Esophagus muscularis mucosa (tissue), 4 donors: ENCODE measurements at regions not wholly inside any gene's neighbourhood (a gene's known extent, or its start where the extent isn't known, plus 50 kb on each side); places are given as distances from the start of the nearest gene placed in this dataset.

Experiments used
- CTCF ChIP-seq, 3 experiments: fragments of 200-600 bp in 2 of 3; fragments of 450-650 bp in 1 of 3; sonication (generic) in 2 of 3; IDR thresholded peaks; one replicate each; pipeline ENCODE4 v1.5.1; 2017 to 2019; ENCODE audit warnings: antibody characterized with exemption in 3 of 3, mild to moderate bottlenecking in 2 of 3, moderate library complexity in 1 of 3
- EP300 ChIP-seq: sonication (generic); formaldehyde crosslinking; IDR thresholded peaks from one replicate; pipeline ENCODE4 v1.6.1; 2017; ENCODE audit warnings: antibody characterized with exemption
- POLR2A ChIP-seq: fragments of 450-650 bp; IDR thresholded peaks from one replicate; pipeline ENCODE4 v1.6.1; 2017; ENCODE audit warnings: antibody characterized with exemption, moderate library complexity, mild to moderate bottlenecking, low read depth
- POLR2AphosphoS5 ChIP-seq, 2 donors: sonication (generic); formaldehyde crosslinking; IDR thresholded peaks; one replicate each; pipeline ENCODE4 v1.6.1; 2017; ENCODE audit warnings: antibody characterized with exemption in 2 of 2

DNA sequence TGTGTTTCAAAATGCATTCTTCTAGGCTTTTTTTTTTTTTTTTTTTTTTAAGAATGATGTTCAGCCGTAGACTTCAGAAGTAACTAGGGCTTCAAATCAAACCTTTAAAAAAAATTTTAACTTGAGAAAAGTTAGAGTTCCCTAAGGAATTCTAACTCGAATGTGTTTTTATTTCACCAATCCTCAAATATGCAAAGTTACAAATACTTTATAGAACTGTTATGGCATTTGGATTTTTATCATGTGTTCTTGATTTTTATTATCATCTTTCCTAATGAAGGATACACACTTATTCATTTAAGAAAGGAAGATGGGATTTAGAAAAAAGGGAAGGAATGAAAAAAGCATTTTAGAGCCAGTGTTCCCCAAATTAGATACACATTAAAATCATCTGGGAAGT, 200.6 kb upstream of the LDB2 start:
- TF ChIP-seq POLR2AphosphoS5 (IDR thresholded peaks at IDR 0.05) (no peak), CTCF (IDR thresholded peaks at IDR 0.05) (no peak), POLR2A (no peak), EP300 (no peak)
